Astrocyte of the spinal cord (primary cell): ENCODE measurements at regions not wholly inside any gene's neighbourhood (a gene's known extent, or its start where the extent isn't known, plus 50 kb on each side); places are given as distances from the start of the nearest gene placed in this dataset.
A peak's percentile ranks its signal among the peaks of the same experiment; 100 is the strongest.

Experiments
- DNase-seq: peaks from one replicate; pipeline ENCODE4 v3.0.0; 2011; ENCODE audit warnings: low read depth, low spot score
- H3K4me3 ChIP-seq: 2 replicates; pipeline ENCODE4 v1.5.1; 2011; ENCODE audit warnings: low read depth, mild to moderate bottlenecking, low read length, moderate library complexity
- in situ Hi-C: cut with HindIII; loops from 2 replicates; pipeline ENCODE4 v1.10.0; 2017; ENCODE audit warnings: low sequenced_read_pairs
- TF ChIP-seq, protein P1 (sequence below): IDR thresholded peaks from 2 replicates; pipeline ENCODE4 v1.5.1; 2012; ENCODE audit warnings: low read depth, mild to moderate bottlenecking, low read length, inconsistent platforms

DNA sequence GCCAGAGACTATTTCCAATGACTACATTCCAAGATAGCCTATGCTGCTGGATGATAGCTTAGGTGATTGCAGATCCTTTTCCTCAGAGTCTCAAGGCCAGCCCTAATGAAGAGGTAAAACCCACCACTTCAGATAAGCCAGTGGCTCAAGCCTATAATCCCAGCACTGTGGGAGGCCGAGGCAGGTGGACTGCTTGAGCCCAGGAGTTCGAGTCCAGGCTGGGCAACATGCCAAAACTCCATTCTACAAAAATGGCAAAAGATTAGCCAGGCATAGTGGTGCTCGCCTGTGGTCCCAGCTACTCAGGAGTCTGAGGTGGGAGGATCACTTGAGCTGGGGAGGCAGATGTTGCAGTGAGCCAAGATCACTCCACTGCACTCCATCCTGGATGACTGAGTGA is 495.3 kb downstream of the ZIC1 start:
- no peak overlapping the region for H3K4me3 ChIP-seq
- in situ Hi-C loops, result no loop called here
- TF ChIP-seq, protein P1, sequence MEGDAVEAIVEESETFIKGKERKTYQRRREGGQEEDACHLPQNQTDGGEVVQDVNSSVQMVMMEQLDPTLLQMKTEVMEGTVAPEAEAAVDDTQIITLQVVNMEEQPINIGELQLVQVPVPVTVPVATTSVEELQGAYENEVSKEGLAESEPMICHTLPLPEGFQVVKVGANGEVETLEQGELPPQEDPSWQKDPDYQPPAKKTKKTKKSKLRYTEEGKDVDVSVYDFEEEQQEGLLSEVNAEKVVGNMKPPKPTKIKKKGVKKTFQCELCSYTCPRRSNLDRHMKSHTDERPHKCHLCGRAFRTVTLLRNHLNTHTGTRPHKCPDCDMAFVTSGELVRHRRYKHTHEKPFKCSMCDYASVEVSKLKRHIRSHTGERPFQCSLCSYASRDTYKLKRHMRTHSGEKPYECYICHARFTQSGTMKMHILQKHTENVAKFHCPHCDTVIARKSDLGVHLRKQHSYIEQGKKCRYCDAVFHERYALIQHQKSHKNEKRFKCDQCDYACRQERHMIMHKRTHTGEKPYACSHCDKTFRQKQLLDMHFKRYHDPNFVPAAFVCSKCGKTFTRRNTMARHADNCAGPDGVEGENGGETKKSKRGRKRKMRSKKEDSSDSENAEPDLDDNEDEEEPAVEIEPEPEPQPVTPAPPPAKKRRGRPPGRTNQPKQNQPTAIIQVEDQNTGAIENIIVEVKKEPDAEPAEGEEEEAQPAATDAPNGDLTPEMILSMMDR, result no peak
- DNase-seq, result no peak

GRCh38 chr3:147906285-147906684 is 497.1 kb downstream of the ZIC1 start:
- in situ Hi-C loops, result no loop called here
- DNase-seq, result peak; percentile 29
- H3K4me3 ChIP-seq, result no peak overlapping the region
- TF ChIP-seq, protein P1, result no peak

DNA sequence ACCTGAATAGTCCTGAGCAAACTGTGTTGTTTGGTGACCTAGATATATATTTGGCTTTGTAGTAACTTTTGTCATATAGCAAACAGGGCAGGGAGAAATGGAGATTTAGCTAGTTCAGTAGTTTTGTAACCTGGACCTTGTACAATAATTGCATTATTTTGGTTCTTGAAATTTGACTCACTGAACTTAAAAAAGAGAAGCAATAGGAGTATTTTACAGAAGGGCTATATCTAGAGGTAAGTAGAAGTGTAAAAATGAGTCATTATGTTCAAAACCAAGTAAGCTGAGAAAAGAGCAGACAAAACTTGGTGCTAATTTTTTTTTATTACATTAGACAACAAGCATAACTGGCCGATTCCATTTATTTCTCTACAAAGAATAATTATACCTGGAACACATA is 505.4 kb downstream of the ZIC1 start:
- DNase-seq, result no peak
- TF ChIP-seq, protein P1, result no peak
- H3K4me3 ChIP-seq, result no peak overlapping the region
- in situ Hi-C loops, result no loop called here

DNA sequence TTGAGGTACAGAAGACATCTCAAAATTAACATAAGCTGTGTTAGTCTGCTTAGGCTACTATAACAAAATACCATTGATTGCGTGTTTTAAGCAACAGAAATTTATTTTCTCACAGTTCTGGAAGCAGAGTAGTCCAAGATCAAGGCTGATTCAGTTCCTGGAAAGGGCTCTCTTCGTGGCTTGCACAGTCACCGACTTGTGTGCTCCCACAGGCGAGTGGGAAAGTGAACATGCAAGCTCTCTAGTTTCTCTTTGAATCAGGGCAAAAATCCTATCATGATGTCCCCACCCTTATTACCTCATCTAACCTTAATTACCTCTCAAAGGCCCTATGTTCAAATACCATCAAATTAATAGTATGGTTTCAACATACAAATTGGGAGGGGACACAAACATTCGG is 505.9 kb downstream of the ZIC1 start:
- TF ChIP-seq, protein P1, result no peak
- in situ Hi-C loops, result no loop called here
- DNase-seq, result peak; percentile 54
- no peak overlapping the region for H3K4me3 ChIP-seq

DNA sequence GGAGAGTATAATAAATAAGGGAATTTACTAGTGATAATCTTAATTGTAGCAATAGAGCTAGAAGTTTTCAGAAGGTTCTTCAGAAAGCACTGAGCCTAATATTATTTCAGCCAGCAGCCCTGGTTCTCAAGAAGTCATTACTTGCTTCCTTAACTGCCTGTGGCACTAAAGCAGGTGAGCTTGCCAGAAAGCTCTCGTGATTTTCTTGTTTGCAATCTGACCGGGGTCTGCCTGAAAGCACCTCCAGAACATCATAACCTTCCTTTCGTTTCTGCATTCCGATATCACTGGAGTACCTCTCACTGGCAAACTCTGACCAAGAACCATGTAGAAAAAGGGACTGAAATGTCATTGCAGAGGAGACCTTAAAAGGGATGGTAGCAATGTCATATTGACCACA is 510.3 kb downstream of the ZIC1 start:
- TF ChIP-seq, protein P1, result no peak
- in situ Hi-C loops, result no loop called here
- no peak for DNase-seq
- no peak overlapping the region for H3K4me3 ChIP-seq

DNA sequence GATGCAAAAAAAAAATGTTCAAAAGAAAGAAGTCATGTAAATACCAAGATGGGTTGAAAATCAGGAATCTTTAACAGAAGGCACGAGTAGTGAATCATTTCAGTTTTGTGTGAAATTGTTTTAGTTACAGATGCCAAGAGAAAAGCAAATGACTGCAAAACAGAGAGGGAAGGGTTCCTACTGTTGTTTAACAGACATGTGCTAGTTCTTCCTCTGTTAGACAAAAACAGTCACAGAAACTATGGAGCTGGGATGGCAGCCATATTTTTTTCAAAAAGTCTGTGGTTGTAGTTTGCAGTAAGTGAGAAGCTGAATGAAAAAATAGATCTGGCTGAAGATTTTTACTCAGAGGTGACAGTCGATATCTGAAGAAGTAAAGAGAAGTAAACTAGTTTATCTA is 511.9 kb downstream of the ZIC1 start:
- H3K4me3 ChIP-seq, result no peak overlapping the region
- in situ Hi-C loops, result no loop called here
- TF ChIP-seq, protein P1, result no peak
- DNase-seq, result peak; percentile 59

- no peak for DNase-seq
- TF ChIP-seq, protein P1, result no peak
- in situ Hi-C loops, result no loop called here
- H3K4me3 ChIP-seq, result no peak overlapping the region
Measured at GRCh38 chr3:147924755-147925154, 515.6 kb downstream of the ZIC1 start.
